Pancreas (tissue), 10 donors: ENCODE measurements at regions not wholly inside any gene's neighbourhood (a gene's known extent, or its start where the extent isn't known, plus 50 kb on each side); places are given as distances from the start of the nearest gene placed in this dataset.

Experiments
- ATAC-seq, 4 donors: fragments of 200-7000 bp; cut with Tn5 transposase; one replicate each; pipeline versions ENCODE4 v1.8.0 to v1.9.1; 2020; ENCODE audit warnings: mild to moderate bottlenecking in 4 of 4, moderate library complexity in 4 of 4
- DNase-seq, 6 donors: peaks; one replicate each; pipeline ENCODE4 v3.0.0-alpha.2; 2020
- FAIRE-seq: peaks from 2 replicates; lab custom pipeline; 2012; peaks lifted over from hg19 to GRCh38; lab: Jason Lieb, UNC
- H3K27ac ChIP-seq, 4 donors: fragments of 200-600 bp; sonication (generic); 1 replicate in 3 of 4; 2 replicates in 1 of 4; pipeline versions ENCODE4 v1.5.0 to v1.8.0; 2020
- H3K27me3 ChIP-seq, 4 donors: fragments of 200-600 bp; one replicate each; pipeline ENCODE4 v1.8.0; 2021
- H3K36me3 ChIP-seq, 3 donors: fragments of 200-600 bp; sonication (generic) in 1 of 3; one replicate each; pipeline versions ENCODE4 v1.5.0 to v1.8.0; 2020 to 2021
- H3K4me1 ChIP-seq, 3 donors: fragments of 200-600 bp; one replicate each; pipeline ENCODE4 v1.8.0; 2021
- H3K4me3 ChIP-seq, 4 donors: fragments of 200-600 bp; sonication (generic) in 2 of 4; one replicate each; pipeline versions ENCODE4 v1.5.0 to v1.8.0; 2020 to 2021
- H3K9me3 ChIP-seq, 4 donors: fragments of 200-600 bp; one replicate each; pipeline ENCODE4 v1.8.0; 2021
- CTCF ChIP-seq, 4 donors: fragments of 200-600 bp; sonication (generic) in 3 of 4; IDR thresholded peaks; one replicate each; pipeline versions ENCODE4 v1.5.0 to v1.8.0; 2021; ENCODE audit warnings: antibody characterized with exemption in 4 of 4
- WGBS, 2 donors: extraction: QIAGEN DNeasy Blood & Tissue Kit; methylation state at CpG; one replicate each; pipeline ENCODE4 v1.1.7; 2013; 5-methylcytosine and 5-hydroxymethylcytosine counted together
- intact Hi-C, 3 donors: fragments of 100-400 bp; cut with DNase I; formaldehyde crosslinking; loops; one replicate each; pipeline versions ENCODE4 v1.11.1 to v1.14.2; 2022
- donor health status: healthy with polysubstance abuse.
- donor health status: DM: no; HTN: no; CAD: no; lungs with moderate emphysema.
- donor health status: DM: no; HTN: no; CAD: no.
- donor health status: control.
- donor health status: control.
- donor health status: Bipolar disorder and iron deficiency.
- donor health status: DM: yes; HTN: yes; CAD: no.
- donor health status: DM: no; HTN: no; CAD: no.
- donor health status: DM: no; HTN: no; CAD: no.
- donor health status: DM: yes; HTN: yes; CAD: no.

GRCh38 chr2:118558846-118559245 is 288.6 kb downstream of the EN1 start:
- 81 to 85% methylated on average over 1 of the region's 1 CpG for WGBS, 2 donors
- no peak for DNase-seq
- Histone ChIP-seq H3K27me3 (no peaks in the 10 kb centered on the region), H3K9me3 (no peaks in the 10 kb centered on the region), H3K27ac (no peak overlapping the region), H3K36me3 (no peaks in the 10 kb centered on the region), H3K4me3 (no peak overlapping the region), H3K4me1 (no peaks in the 10 kb centered on the region)
- no peak for FAIRE-seq
- intact Hi-C loops: no loop called here
- TF ChIP-seq CTCF (IDR thresholded peaks at IDR 0.05): no peak
- ATAC-seq: no peak

- 76 to 89% methylated on average over 9 of the region's 9 CpGs for WGBS, 2 donors
- Histone ChIP-seq H3K4me3 (no peak overlapping the region), H3K27ac (no peak overlapping the region), H3K27me3 (no peaks in the 10 kb centered on the region), H3K9me3 (no peaks in the 10 kb centered on the region), H3K36me3 (no peaks in the 10 kb centered on the region), H3K4me1 (no peaks in the 10 kb centered on the region)
- intact Hi-C loops: no loop called here
- no peak for TF ChIP-seq CTCF (IDR thresholded peaks at IDR 0.05)
- FAIRE-seq (no peak), DNase-seq (no peak), ATAC-seq (no peak)
Measured at GRCh38 chr2:118557791-118558190, 289.7 kb downstream of the EN1 start.

GRCh38 chr2:118557016-118557415 is 290.4 kb downstream of the EN1 start:
- ATAC-seq: no peak
- no peaks in the 10 kb centered on the region for H3K27me3 ChIP-seq
- H3K4me3 ChIP-seq: no peak overlapping the region
- WGBS, 2 donors: 87 to 90% methylated on average over 5 of the region's 5 CpGs
- H3K27ac ChIP-seq: no peak overlapping the region
- H3K36me3 ChIP-seq: no peaks in the 10 kb centered on the region
- no peak for FAIRE-seq
- TF ChIP-seq CTCF (IDR thresholded peaks at IDR 0.05): no peak
- intact Hi-C loops: no loop called here
- H3K4me1 ChIP-seq: no peaks in the 10 kb centered on the region
- H3K9me3 ChIP-seq: no peaks in the 10 kb centered on the region
- DNase-seq: no peak

- H3K4me1 ChIP-seq: no peaks in the 10 kb centered on the region
- ATAC-seq (no peak), FAIRE-seq (no peak), DNase-seq (no peak)
- no peak overlapping the region for H3K27ac ChIP-seq
- H3K27me3 ChIP-seq: no peaks in the 10 kb centered on the region
- H3K9me3 ChIP-seq: no peaks in the 10 kb centered on the region
- WGBS, 2 donors: 79 to 83% methylated on average over 4 of the region's 4 CpGs
- no peak for TF ChIP-seq CTCF (IDR thresholded peaks at IDR 0.05)
- H3K36me3 ChIP-seq: no peaks in the 10 kb centered on the region
- intact Hi-C loops: no loop called here
- no peak overlapping the region for H3K4me3 ChIP-seq
Measured at GRCh38 chr2:118554616-118555015, 292.8 kb downstream of the EN1 start.

- DNase-seq: no peak
- Histone ChIP-seq H3K27ac (no peak overlapping the region), H3K4me1 (no peaks in the 10 kb centered on the region), H3K9me3 (no peaks in the 10 kb centered on the region), H3K4me3 (no peak overlapping the region), H3K27me3 (no peaks in the 10 kb centered on the region), H3K36me3 (no peaks in the 10 kb centered on the region)
- WGBS, 2 donors: 65 to 73% methylated on average over 1 of the region's 1 CpG
- no peak for TF ChIP-seq CTCF (IDR thresholded peaks at IDR 0.05)
- intact Hi-C loops: no loop called here
- no peak for ATAC-seq
- no peak for FAIRE-seq
Measured at GRCh38 chr2:118549503-118549902, 297.9 kb downstream of the EN1 start.
